ENCODE measurements at regions not wholly inside any gene's neighbourhood (a gene's known extent, or its start where the extent isn't known, plus 50 kb on each side); places are given as distances from the start of the nearest gene placed in this dataset.

DNA sequence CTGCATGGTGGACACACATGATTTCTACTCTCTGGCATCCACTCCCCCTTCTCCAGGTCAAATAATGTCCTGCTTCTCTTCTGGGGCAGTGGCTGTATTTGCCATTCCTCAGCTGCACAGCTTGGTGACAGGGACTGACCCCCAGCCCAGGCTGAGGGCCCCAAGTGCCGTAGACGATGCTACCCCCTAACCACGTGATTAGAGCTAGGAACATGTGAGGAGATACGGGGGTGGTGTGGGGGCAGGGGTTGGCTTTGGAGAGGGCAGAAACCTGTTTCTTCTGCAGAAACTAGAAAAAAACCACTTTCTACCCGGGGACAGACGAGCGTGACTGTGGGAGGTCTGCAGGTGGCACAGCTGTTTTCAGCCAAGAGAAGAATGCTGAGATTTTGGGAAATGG lies 192.4 kb downstream of the SIPA1L2 start:
- Histone ChIP-seq H3K27ac (ENCODE audit: low read depth, low read length) (no peak overlapping the region), H3K36me3 (ENCODE audit: control insufficient read depth, insufficient read depth, low read length) (peaks cover 92% of the 10 kb centered on the region), H3K9ac (ENCODE audit: extremely low read depth, low read length, poor library complexity, severe bottlenecking) (no peak overlapping the region), H3K27me3 (ENCODE audit: control insufficient read depth, insufficient read depth, low read length, poor library complexity, severe bottlenecking) (no peaks in the 10 kb centered on the region), H3K4me1 (ENCODE audit: control insufficient read depth, insufficient read depth, low read length) (no peaks in the 10 kb centered on the region), H3K9me3 (ENCODE audit: control insufficient read depth, low read length) (no peaks in the 10 kb centered on the region), H3K4me3 (ENCODE audit: low read length) (no peak overlapping the region)
- WGBS, 2 experiments (ENCODE audit: insufficient coverage in 1 of 2, insufficient read length in 1 of 2), result 89 to 93% methylated on average over 4 to 7 of the region's 7 CpGs
- no peaks in the 10 kb centered on the region for H3K9me3 Mint-ChIP-seq
- peaks cover 12% of the 10 kb centered on the region for H3K4me1 Mint-ChIP-seq
- no peak overlapping the region for H3K4me3 Mint-ChIP-seq
- peaks cover 83% of the 10 kb centered on the region for H3K36me3 Mint-ChIP-seq (ENCODE audit: low read depth)
- no peak overlapping the region for H3K27ac Mint-ChIP-seq
- TF ChIP-seq, protein P1, sequence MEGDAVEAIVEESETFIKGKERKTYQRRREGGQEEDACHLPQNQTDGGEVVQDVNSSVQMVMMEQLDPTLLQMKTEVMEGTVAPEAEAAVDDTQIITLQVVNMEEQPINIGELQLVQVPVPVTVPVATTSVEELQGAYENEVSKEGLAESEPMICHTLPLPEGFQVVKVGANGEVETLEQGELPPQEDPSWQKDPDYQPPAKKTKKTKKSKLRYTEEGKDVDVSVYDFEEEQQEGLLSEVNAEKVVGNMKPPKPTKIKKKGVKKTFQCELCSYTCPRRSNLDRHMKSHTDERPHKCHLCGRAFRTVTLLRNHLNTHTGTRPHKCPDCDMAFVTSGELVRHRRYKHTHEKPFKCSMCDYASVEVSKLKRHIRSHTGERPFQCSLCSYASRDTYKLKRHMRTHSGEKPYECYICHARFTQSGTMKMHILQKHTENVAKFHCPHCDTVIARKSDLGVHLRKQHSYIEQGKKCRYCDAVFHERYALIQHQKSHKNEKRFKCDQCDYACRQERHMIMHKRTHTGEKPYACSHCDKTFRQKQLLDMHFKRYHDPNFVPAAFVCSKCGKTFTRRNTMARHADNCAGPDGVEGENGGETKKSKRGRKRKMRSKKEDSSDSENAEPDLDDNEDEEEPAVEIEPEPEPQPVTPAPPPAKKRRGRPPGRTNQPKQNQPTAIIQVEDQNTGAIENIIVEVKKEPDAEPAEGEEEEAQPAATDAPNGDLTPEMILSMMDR (conservative IDR thresholded peaks at IDR 0.05), result no peak
- DNase-seq, result no peak
- no peaks in the 10 kb centered on the region for H3K27me3 Mint-ChIP-seq (ENCODE audit: insufficient read depth)

DNA sequence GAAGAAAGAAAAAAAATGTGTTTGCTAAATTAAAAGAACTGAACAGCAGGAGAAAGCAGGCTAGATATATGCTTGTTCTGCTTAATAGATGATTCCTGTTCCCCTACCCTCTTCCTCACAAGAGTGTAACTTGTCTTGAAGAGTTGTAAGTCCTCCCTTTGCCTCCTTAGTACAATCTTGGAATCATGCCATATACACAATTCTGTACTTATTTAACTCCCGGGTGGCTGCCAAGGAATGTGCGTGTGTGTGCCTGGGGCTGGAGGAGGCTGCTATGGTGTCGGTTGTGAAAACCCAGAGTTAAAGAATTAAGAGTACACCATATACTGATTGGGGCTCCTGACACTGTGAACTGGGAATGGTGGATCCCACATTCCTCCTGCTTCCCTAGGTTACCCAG lies 194.2 kb downstream of the SIPA1L2 start:
- Histone ChIP-seq H3K9me3 (ENCODE audit: control insufficient read depth, low read length) (no peaks in the 10 kb centered on the region), H3K36me3 (ENCODE audit: control insufficient read depth, insufficient read depth, low read length) (peaks cover 94% of the 10 kb centered on the region), H3K9ac (ENCODE audit: extremely low read depth, low read length, poor library complexity, severe bottlenecking) (no peak overlapping the region), H3K4me3 (ENCODE audit: low read length) (no peak overlapping the region), H3K27ac (ENCODE audit: low read depth, low read length) (no peak overlapping the region), H3K27me3 (ENCODE audit: control insufficient read depth, insufficient read depth, low read length, poor library complexity, severe bottlenecking) (no peaks in the 10 kb centered on the region), H3K4me1 (ENCODE audit: control insufficient read depth, insufficient read depth, low read length) (no peaks in the 10 kb centered on the region)
- WGBS, 2 experiments (ENCODE audit: insufficient coverage in 1 of 2, insufficient read length in 1 of 2), result 94 to 100% methylated on average over 1 to 3 of the region's 3 CpGs
- TF ChIP-seq, protein P1 (conservative IDR thresholded peaks at IDR 0.05), result no peak
- Mint-ChIP-seq H3K4me3 (no peak overlapping the region), H3K9me3 (no peaks in the 10 kb centered on the region), H3K27me3 (ENCODE audit: insufficient read depth) (no peaks in the 10 kb centered on the region), H3K36me3 (ENCODE audit: low read depth) (peaks cover 83% of the 10 kb centered on the region), H3K27ac (no peak overlapping the region), H3K4me1 (peaks cover 18% of the 10 kb centered on the region)
- DNase-seq, result no peak

DNA sequence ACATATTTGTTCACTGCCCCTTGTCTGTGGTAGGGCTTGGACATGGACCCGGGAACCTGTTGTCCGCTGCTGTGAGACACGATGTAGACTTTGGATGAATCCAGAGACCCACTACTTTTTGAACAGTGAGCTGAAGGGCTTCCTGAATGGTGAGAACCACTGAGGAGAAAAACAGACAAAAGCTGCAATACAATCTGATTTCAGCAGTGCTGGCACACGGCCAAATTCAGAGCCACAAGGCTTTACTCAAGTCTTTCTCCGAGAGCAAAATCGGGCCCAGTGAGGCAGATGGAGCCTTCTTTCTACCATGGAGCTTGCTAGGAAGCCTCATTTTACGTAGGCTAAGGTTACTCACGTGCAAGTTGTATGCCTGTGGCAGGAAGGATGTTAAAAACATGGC lies 197.6 kb downstream of the SIPA1L2 start:
- no peaks in the 10 kb centered on the region for H3K27me3 Mint-ChIP-seq (ENCODE audit: insufficient read depth)
- H3K9me3 ChIP-seq (ENCODE audit: control insufficient read depth, low read length), result no peaks in the 10 kb centered on the region
- H3K4me1 Mint-ChIP-seq, result peaks cover 11% of the 10 kb centered on the region
- H3K27ac ChIP-seq (ENCODE audit: low read depth, low read length), result peak overlapping the region; percentile 21
- no peak for DNase-seq
- H3K4me3 ChIP-seq (ENCODE audit: low read length), result no peak overlapping the region
- H3K36me3 Mint-ChIP-seq (ENCODE audit: low read depth), result peaks cover 66% of the 10 kb centered on the region
- H3K9me3 Mint-ChIP-seq, result no peaks in the 10 kb centered on the region
- H3K4me3 Mint-ChIP-seq, result no peak overlapping the region
- peak overlapping the region; percentile 54 for H3K27ac Mint-ChIP-seq
- no peak overlapping the region for H3K9ac ChIP-seq (ENCODE audit: extremely low read depth, low read length, poor library complexity, severe bottlenecking)
- H3K4me1 ChIP-seq (ENCODE audit: control insufficient read depth, insufficient read depth, low read length), result no peaks in the 10 kb centered on the region
- 95 to 98% methylated on average over 8 of the region's 8 CpGs for WGBS, 2 experiments (ENCODE audit: insufficient coverage in 1 of 2, insufficient read length in 1 of 2)
- no peaks in the 10 kb centered on the region for H3K27me3 ChIP-seq (ENCODE audit: control insufficient read depth, insufficient read depth, low read length, poor library complexity, severe bottlenecking)
- TF ChIP-seq, protein P1 (conservative IDR thresholded peaks at IDR 0.05), result no peak
- peaks cover 95% of the 10 kb centered on the region for H3K36me3 ChIP-seq (ENCODE audit: control insufficient read depth, insufficient read depth, low read length)

Data from endodermal cell (in vitro differentiated cells).